Loucy (cell line): ENCODE measurements at regions not wholly inside any gene's neighbourhood (a gene's known extent, or its start where the extent isn't known, plus 50 kb on each side); places are given as distances from the start of the nearest gene placed in this dataset.

ENCODE experiments used
- EZH2phosphoT487 ChIP-seq: fragments of 200-600 bp; IDR thresholded peaks from 2 replicates; pipeline ENCODE4 v1.6.1; 2018; ENCODE audit warnings: antibody characterized with exemption, mild to moderate bottlenecking, moderate library complexity, borderline replicate concordance
- TF ChIP-seq, protein P1 (sequence below): fragments of 200-600 bp; sonication (generic); conservative IDR thresholded peaks from 2 replicates; pipeline ENCODE4 v1.5.1; 2014; ENCODE audit warnings: mild to moderate bottlenecking, antibody characterized with exemption, low read length

DNA sequence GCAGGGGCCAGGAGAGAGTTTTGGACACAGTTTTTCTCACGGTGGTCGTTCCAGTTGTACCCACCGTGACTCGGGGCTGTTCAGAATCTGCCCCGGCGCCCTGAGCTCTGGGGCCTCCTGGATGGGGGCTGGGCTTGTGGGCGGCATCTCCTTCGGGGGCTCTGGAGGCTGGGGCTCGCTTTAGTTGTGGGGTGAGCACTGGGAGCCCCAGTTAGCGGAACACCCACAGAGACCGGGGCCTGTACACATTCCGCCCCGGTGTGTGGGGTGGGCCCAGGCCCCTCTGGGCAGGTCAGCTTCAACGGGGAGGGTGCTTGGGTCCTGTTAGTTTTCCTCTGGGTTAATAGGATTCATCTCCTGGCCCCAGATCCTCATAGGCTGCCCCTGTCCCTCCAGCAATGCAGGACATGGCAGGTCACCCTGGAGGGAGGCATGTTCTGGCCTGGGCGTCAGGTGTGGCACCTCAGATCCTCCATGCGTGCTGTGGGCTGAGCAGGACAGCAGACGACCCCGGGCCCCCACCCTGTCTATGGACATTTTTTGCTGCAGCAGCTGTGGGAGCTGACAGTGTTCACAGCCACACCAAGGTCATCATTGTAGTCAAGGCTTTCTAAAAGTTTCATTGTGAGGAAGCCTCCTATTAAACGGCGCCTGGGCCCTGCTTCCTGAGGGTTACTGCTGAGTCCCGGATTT, 393.2 kb downstream of the TMEM121 start:
- TF ChIP-seq, protein P1, sequence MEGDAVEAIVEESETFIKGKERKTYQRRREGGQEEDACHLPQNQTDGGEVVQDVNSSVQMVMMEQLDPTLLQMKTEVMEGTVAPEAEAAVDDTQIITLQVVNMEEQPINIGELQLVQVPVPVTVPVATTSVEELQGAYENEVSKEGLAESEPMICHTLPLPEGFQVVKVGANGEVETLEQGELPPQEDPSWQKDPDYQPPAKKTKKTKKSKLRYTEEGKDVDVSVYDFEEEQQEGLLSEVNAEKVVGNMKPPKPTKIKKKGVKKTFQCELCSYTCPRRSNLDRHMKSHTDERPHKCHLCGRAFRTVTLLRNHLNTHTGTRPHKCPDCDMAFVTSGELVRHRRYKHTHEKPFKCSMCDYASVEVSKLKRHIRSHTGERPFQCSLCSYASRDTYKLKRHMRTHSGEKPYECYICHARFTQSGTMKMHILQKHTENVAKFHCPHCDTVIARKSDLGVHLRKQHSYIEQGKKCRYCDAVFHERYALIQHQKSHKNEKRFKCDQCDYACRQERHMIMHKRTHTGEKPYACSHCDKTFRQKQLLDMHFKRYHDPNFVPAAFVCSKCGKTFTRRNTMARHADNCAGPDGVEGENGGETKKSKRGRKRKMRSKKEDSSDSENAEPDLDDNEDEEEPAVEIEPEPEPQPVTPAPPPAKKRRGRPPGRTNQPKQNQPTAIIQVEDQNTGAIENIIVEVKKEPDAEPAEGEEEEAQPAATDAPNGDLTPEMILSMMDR, result no peak
- TF ChIP-seq EZH2phosphoT487, result no peak
